Caco-2 (cell line): ENCODE measurements at regions not wholly inside any gene's neighbourhood (a gene's known extent, or its start where the extent isn't known, plus 50 kb on each side); places are given as distances from the start of the nearest gene placed in this dataset.

Experiments used
- BruUV-seq: library from RNA; stranded (reverse); fragments of 400-500 nt; replicated peaks from 2 replicates; lab custom pipeline; 2021; lab: Mats Ljungman, UMichigan
- CTCF ChIA-PET: fragments of 300-600 bp; sonication (Branson Sonifier 250); formaldehyde crosslinking; loops from one replicate; lab custom pipeline; 2022; ENCODE audit warnings: antibody characterized with exemption; lab: Charles Lee
- POLR2A ChIA-PET: fragments of 300-600 bp; sonication (Branson Sonifier 250); formaldehyde crosslinking; loops from one replicate; lab custom pipeline; 2022; ENCODE audit warnings: antibody characterized with exemption; lab: Charles Lee
- DNase-seq, 2 experiments: peaks; one replicate each; pipeline versions ENCODE4 v3.0.0 to v3.0.0-alpha.2; 2020 to 2022
- H3K27me3 ChIP-seq: replicated peaks from 2 replicates; pipeline ENCODE4 v1.6.0; 2011; ENCODE audit warnings: low read length; ENCODE audit not compliant: control insufficient read depth, insufficient read depth
- H3K36me3 ChIP-seq: 2 replicates; pipeline ENCODE4 v1.5.1; 2011; ENCODE audit warnings: low read length; ENCODE audit not compliant: control insufficient read depth, insufficient read depth
- H3K4me1 ChIP-seq: fragments of 250-450 bp; sonication (Bioruptor Pico); 2 replicates; pipeline ENCODE4 v1.5.1; 2020; ENCODE audit warnings: mild to moderate bottlenecking
- H3K4me3 ChIP-seq: 2 replicates; pipeline ENCODE4 v1.5.1; 2011; ENCODE audit warnings: low read depth, mild to moderate bottlenecking, control low read depth, low read length
- H3K9me3 ChIP-seq: fragments of 250-450 bp; sonication (Bioruptor Pico); 2 replicates; pipeline ENCODE4 v1.5.1; 2020; ENCODE audit warnings: mild to moderate bottlenecking, moderate library complexity
- H3K27ac Mint-ChIP-seq: one replicate; pipeline ENCODE4 v1.8.0; 2022; ENCODE audit warnings: mixed read lengths; ENCODE audit not compliant: unreplicated experiment
- H3K27me3 Mint-ChIP-seq: one replicate; pipeline ENCODE4 v1.8.0; 2022; ENCODE audit warnings: mixed read lengths; ENCODE audit not compliant: insufficient read depth, unreplicated experiment
- H3K36me3 Mint-ChIP-seq: one replicate; pipeline ENCODE4 v1.8.0; 2022; ENCODE audit warnings: mild to moderate bottlenecking, mixed read lengths; ENCODE audit not compliant: insufficient read depth, unreplicated experiment
- H3K4me1 Mint-ChIP-seq: one replicate; pipeline ENCODE4 v1.8.0; 2022; ENCODE audit warnings: low read depth, mixed read lengths; ENCODE audit not compliant: unreplicated experiment
- H3K4me3 Mint-ChIP-seq: one replicate; pipeline ENCODE4 v1.8.0; 2022; ENCODE audit warnings: mild to moderate bottlenecking, moderate library complexity, mixed read lengths; ENCODE audit not compliant: unreplicated experiment
- H3K9me3 Mint-ChIP-seq: one replicate; pipeline ENCODE4 v1.8.0; 2022; ENCODE audit warnings: mixed read lengths; ENCODE audit not compliant: unreplicated experiment
- CTCF ChIP-seq, 2 experiments: fragments of 200-600 bp in 1 of 2; IDR thresholded peaks; 1 replicate in 1 of 2; 2 replicates in 1 of 2; pipeline versions ENCODE4 v1.5.1 to v1.8.0; 2011 to 2022; ENCODE audit warnings: antibody characterized with exemption in 1 of 2, control low read depth in 1 of 2, inconsistent platforms in 1 of 2, low read depth in 1 of 2, low read length in 1 of 2, mild to moderate bottlenecking in 1 of 2, moderate library complexity in 1 of 2; ENCODE audit not compliant: insufficient read depth in 1 of 2, severe bottlenecking in 1 of 2, unreplicated experiment in 1 of 2
- intact Hi-C: fragments of 100-400 bp; cut with micrococcal nuclease; formaldehyde crosslinking; loops from one replicate; pipeline ENCODE4 v1.10.0; 2022; ENCODE audit not compliant: unreplicated experiment

- Mint-ChIP-seq H3K27ac (no peak overlapping the region), H3K27me3 (peaks cover 9% of the 10 kb centered on the region), H3K4me1 (no peaks in the 10 kb centered on the region), H3K36me3 (no peaks in the 10 kb centered on the region), H3K4me3 (no peak overlapping the region), H3K9me3 (no peaks in the 10 kb centered on the region)
- no peak for DNase-seq
- Histone ChIP-seq H3K36me3 (no peaks in the 10 kb centered on the region), H3K27me3 (no peaks in the 10 kb centered on the region), H3K4me1 (no peaks in the 10 kb centered on the region), H3K9me3 (no peaks in the 10 kb centered on the region), H3K4me3 (no peak overlapping the region)
- ChIA-PET CTCF (no interaction called here), POLR2A (no interaction called here)
- intact Hi-C loops: no loop called here
- no peak for TF ChIP-seq CTCF (IDR thresholded peaks at IDR 0.05; ENCODE audit: insufficient read depth in 1 of 2, low read depth in 1 of 2, low read length in 1 of 2, severe bottlenecking in 1 of 2, unreplicated experiment in 1 of 2)
- no TSS peak for BruUV-seq
Observed at GRCh38 chr5:109563739-109564138, 126.0 kb upstream of the MAN2A1 start.

- no peak for TF ChIP-seq CTCF (IDR thresholded peaks at IDR 0.05; ENCODE audit: insufficient read depth in 1 of 2, low read depth in 1 of 2, low read length in 1 of 2, severe bottlenecking in 1 of 2, unreplicated experiment in 1 of 2)
- H3K4me3 ChIP-seq: no peak overlapping the region
- no peaks in the 10 kb centered on the region for H3K27me3 ChIP-seq
- Mint-ChIP-seq H3K4me1 (no peaks in the 10 kb centered on the region), H3K27ac (no peak overlapping the region), H3K36me3 (no peaks in the 10 kb centered on the region), H3K4me3 (no peak overlapping the region), H3K27me3 (peaks cover 12% of the 10 kb centered on the region), H3K9me3 (no peaks in the 10 kb centered on the region)
- intact Hi-C loops: no loop called here
- ChIA-PET POLR2A (no interaction called here), CTCF (no interaction called here)
- no peaks in the 10 kb centered on the region for H3K4me1 ChIP-seq
- H3K9me3 ChIP-seq: no peaks in the 10 kb centered on the region
- BruUV-seq: no TSS peak
- DNase-seq: no peak
- no peaks in the 10 kb centered on the region for H3K36me3 ChIP-seq
Observed at GRCh38 chr5:109563189-109563588, 126.5 kb upstream of the MAN2A1 start.

GRCh38 chr5:109562441-109562840 is 127.3 kb upstream of the MAN2A1 start:
- no peaks in the 10 kb centered on the region for H3K27me3 ChIP-seq
- H3K4me3 ChIP-seq: no peak overlapping the region
- no peaks in the 10 kb centered on the region for H3K9me3 Mint-ChIP-seq
- H3K4me1 Mint-ChIP-seq: no peaks in the 10 kb centered on the region
- intact Hi-C loops: no loop called here
- no peaks in the 10 kb centered on the region for H3K36me3 Mint-ChIP-seq
- H3K36me3 ChIP-seq: no peaks in the 10 kb centered on the region
- H3K27me3 Mint-ChIP-seq: peaks cover 12% of the 10 kb centered on the region
- no peaks in the 10 kb centered on the region for H3K9me3 ChIP-seq
- DNase-seq: no peak
- no peaks in the 10 kb centered on the region for H3K4me1 ChIP-seq
- ChIA-PET POLR2A (no interaction called here), CTCF (no interaction called here)
- TF ChIP-seq CTCF (IDR thresholded peaks at IDR 0.05; ENCODE audit: insufficient read depth in 1 of 2, low read depth in 1 of 2, low read length in 1 of 2, severe bottlenecking in 1 of 2, unreplicated experiment in 1 of 2): no peak
- BruUV-seq: no TSS peak
- H3K27ac Mint-ChIP-seq: no peak overlapping the region
- H3K4me3 Mint-ChIP-seq: no peak overlapping the region
